WTC11 (cell line): ENCODE measurements at regions not wholly inside any gene's neighbourhood (a gene's known extent, or its start where the extent isn't known, plus 50 kb on each side); places are given as distances from the start of the nearest gene placed in this dataset.

Experiments
- ATAC-seq: fragments of 200-7000 bp; cut with Tn5 transposase; 2 replicates; pipeline ENCODE4 v1.10.0; 2021; ENCODE audit warnings: mild to moderate bottlenecking, moderate library complexity
- CTCF ChIA-PET: fragments of 300-600 bp; sonication (Branson Sonifier 250); formaldehyde crosslinking; loops from one replicate; lab custom pipeline; 2021; ENCODE audit warnings: antibody characterized with exemption; lab: Charles Lee
- POLR2A ChIA-PET: fragments of 350-600 bp; sonication (Branson Sonifier 250); formaldehyde crosslinking; loops from one replicate; lab custom pipeline; 2021; ENCODE audit warnings: antibody characterized with exemption; lab: Charles Lee
- DNase-seq: peaks from one replicate; pipeline ENCODE4 v3.0.0; 2021; ENCODE audit warnings: low spot score
- H3K27ac Mint-ChIP-seq: 2 replicates; pipeline ENCODE4 v1.8.0; 2021; ENCODE audit warnings: mixed read lengths
- H3K27me3 Mint-ChIP-seq: 2 replicates; pipeline ENCODE4 v1.8.0; 2021; ENCODE audit warnings: low read depth, mild to moderate bottlenecking, moderate library complexity, mixed read lengths
- H3K36me3 Mint-ChIP-seq: 2 replicates; pipeline ENCODE4 v1.8.0; 2021; ENCODE audit warnings: mixed read lengths
- H3K4me1 Mint-ChIP-seq: 2 replicates; pipeline ENCODE4 v1.8.0; 2022; ENCODE audit warnings: mixed read lengths
- H3K4me3 Mint-ChIP-seq: 2 replicates; pipeline ENCODE4 v1.8.0; 2021; ENCODE audit warnings: mild to moderate bottlenecking, moderate library complexity, mixed read lengths
- H3K9me3 Mint-ChIP-seq: 2 replicates; pipeline ENCODE4 v1.8.0; 2021; ENCODE audit warnings: mixed read lengths
- ATF1 ChIP-seq: sonication (generic); formaldehyde crosslinking; IDR thresholded peaks from 2 replicates; pipeline ENCODE4 v1.8.1; 2023; ENCODE audit warnings: mild to moderate bottlenecking, moderate library complexity, missing genetic modification reagents
- CREB1 ChIP-seq: sonication (generic); formaldehyde crosslinking; IDR thresholded peaks from 2 replicates; pipeline ENCODE4 v1.8.0; 2023; ENCODE audit warnings: mild to moderate bottlenecking, missing genetic modification reagents
- FOXK1 ChIP-seq: sonication (generic); formaldehyde crosslinking; IDR thresholded peaks from 2 replicates; pipeline ENCODE4 v1.8.0; 2022; ENCODE audit warnings: mild to moderate bottlenecking, moderate library complexity, missing genetic modification reagents
- MYBL2 ChIP-seq: sonication (generic); formaldehyde crosslinking; IDR thresholded peaks from 2 replicates; pipeline ENCODE4 v1.8.1; 2023; ENCODE audit warnings: mild to moderate bottlenecking, moderate library complexity, missing genetic modification reagents
- NFYB ChIP-seq: sonication (generic); formaldehyde crosslinking; conservative IDR thresholded peaks from 2 replicates; pipeline ENCODE4 v1.8.0; 2022; ENCODE audit warnings: low read depth, missing genetic modification reagents
- RORB ChIP-seq: fragments of 250-450 bp; sonication (Bioruptor Pico); IDR thresholded peaks from 2 replicates; pipeline ENCODE4 v1.9.0; 2021; ENCODE audit warnings: mild to moderate bottlenecking
- SMAD3 ChIP-seq: sonication (generic); formaldehyde crosslinking; IDR thresholded peaks from 2 replicates; pipeline ENCODE4 v1.8.0; 2022; ENCODE audit warnings: missing genetic modification reagents, mild to moderate bottlenecking, borderline replicate concordance
- SMAD4 ChIP-seq: sonication (generic); formaldehyde crosslinking; IDR thresholded peaks from 2 replicates; pipeline ENCODE4 v1.8.0; 2022; ENCODE audit warnings: mild to moderate bottlenecking, missing genetic modification reagents
- SP1 ChIP-seq: sonication (generic); formaldehyde crosslinking; conservative IDR thresholded peaks from 2 replicates; pipeline ENCODE4 v1.8.1; 2022; ENCODE audit warnings: missing genetic modification reagents
- TEAD1 ChIP-seq: sonication (generic); formaldehyde crosslinking; IDR thresholded peaks from 2 replicates; pipeline ENCODE4 v1.8.0; 2022; ENCODE audit warnings: mild to moderate bottlenecking, missing genetic modification reagents
- TEAD4 ChIP-seq: sonication (generic); formaldehyde crosslinking; IDR thresholded peaks from 2 replicates; pipeline ENCODE4 v1.8.0; 2022; ENCODE audit warnings: mild to moderate bottlenecking, missing genetic modification reagents
- ZNF416 ChIP-seq: fragments of 250-450 bp; sonication (Bioruptor Pico); IDR thresholded peaks from 2 replicates; pipeline ENCODE4 v1.9.0; 2021; ENCODE audit warnings: mild to moderate bottlenecking, inconsistent platforms
- TF ChIP-seq, protein P1 (sequence below): sonication (generic); formaldehyde crosslinking; IDR thresholded peaks from 2 replicates; pipeline ENCODE4 v1.8.1; 2022; ENCODE audit warnings: low read depth, mild to moderate bottlenecking, moderate library complexity, missing genetic modification reagents, borderline replicate concordance
- TF ChIP-seq, protein P2 (sequence below): sonication (generic); formaldehyde crosslinking; IDR thresholded peaks from 2 replicates; pipeline ENCODE4 v1.8.0; 2022; ENCODE audit warnings: mild to moderate bottlenecking, missing genetic modification reagents
- TF ChIP-seq, protein P3 (sequence below): sonication (generic); formaldehyde crosslinking; IDR thresholded peaks from 2 replicates; pipeline ENCODE4 v1.8.1; 2023; ENCODE audit warnings: mild to moderate bottlenecking, moderate library complexity, missing genetic modification reagents
- TF ChIP-seq, protein P4 (sequence below): fragments of 250-450 bp; sonication (Bioruptor Pico); IDR thresholded peaks from 2 replicates; pipeline ENCODE4 v1.9.0; 2021; ENCODE audit warnings: mild to moderate bottlenecking

DNA sequence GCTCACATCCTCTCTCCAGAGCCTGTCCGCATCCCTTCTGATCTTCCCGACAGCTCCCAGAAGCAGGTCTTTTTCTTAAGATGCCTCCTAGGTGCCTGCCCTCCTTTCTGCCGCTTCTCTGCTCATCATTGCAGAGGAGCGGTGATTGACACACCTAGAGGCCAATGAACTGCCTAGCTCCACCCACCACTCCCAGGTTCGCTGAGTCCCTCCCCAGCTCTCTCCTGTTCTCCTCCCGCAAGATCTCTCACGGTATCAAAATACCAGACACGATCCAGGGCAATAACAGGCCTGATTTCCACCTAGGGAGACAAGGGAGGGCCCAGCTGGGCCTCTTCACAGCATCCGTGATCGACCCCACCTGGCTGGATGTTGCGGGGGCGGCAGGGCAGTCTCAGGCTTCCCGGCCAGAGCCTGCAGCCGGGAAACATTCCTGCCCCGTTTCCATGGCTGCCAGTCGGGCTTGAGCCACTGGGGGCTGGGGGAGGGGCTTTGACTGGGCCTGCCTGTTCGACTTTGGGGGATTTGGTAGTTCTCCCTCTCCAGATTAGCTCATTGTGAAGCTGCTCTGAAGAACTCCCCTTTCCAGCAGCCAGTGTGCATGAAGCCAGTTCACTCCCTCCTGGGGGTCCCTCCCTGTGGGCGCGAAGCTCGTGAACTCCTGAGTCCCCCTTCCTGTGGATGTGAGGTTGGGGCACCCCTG, 373.5 kb downstream of the RPS24 start:
- Mint-ChIP-seq H3K4me1 (peaks cover 13% of the 10 kb centered on the region), H3K4me3 (peak overlapping the region; percentile 82), H3K27ac (peak overlapping the region; percentile 58), H3K36me3 (no peaks in the 10 kb centered on the region), H3K27me3 (peaks cover 23% of the 10 kb centered on the region), H3K9me3 (peaks cover 10% of the 10 kb centered on the region)
- TF ChIP-seq FOXK1 (CRISPR knock-in tag) (0 out of 2 replicates have a peak, but pooled peaks have one; percentile 30), SMAD3 (0 out of 2 replicates have a peak, but pooled peaks have one; percentile 10), TEAD1 (CRISPR knock-in tag) (peak; percentile 76), TEAD4 (CRISPR knock-in tag) (peak; percentile 68; the same call in 1 of the 2 replicates), ATF1 (no peak), NFYB (peak; percentile 72), CREB1 (CRISPR knock-in tag) (no peak), SP1 (CRISPR knock-in tag) (0 out of 2 replicates have a peak, but pooled peaks have one; percentile 33), RORB (no peak), ZNF416 (CRISPR knock-in tag) (no peak)
- TF ChIP-seq, protein P1, sequence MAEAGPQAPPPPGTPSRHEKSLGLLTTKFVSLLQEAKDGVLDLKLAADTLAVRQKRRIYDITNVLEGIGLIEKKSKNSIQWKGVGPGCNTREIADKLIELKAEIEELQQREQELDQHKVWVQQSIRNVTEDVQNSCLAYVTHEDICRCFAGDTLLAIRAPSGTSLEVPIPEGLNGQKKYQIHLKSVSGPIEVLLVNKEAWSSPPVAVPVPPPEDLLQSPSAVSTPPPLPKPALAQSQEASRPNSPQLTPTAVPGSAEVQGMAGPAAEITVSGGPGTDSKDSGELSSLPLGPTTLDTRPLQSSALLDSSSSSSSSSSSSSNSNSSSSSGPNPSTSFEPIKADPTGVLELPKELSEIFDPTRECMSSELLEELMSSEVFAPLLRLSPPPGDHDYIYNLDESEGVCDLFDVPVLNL (CRISPR knock-in tag), result no peak
- TF ChIP-seq, protein P2, sequence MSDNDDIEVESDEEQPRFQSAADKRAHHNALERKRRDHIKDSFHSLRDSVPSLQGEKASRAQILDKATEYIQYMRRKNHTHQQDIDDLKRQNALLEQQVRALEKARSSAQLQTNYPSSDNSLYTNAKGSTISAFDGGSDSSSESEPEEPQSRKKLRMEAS (CRISPR knock-in tag), result peak; percentile 79
- TF ChIP-seq, protein P3, sequence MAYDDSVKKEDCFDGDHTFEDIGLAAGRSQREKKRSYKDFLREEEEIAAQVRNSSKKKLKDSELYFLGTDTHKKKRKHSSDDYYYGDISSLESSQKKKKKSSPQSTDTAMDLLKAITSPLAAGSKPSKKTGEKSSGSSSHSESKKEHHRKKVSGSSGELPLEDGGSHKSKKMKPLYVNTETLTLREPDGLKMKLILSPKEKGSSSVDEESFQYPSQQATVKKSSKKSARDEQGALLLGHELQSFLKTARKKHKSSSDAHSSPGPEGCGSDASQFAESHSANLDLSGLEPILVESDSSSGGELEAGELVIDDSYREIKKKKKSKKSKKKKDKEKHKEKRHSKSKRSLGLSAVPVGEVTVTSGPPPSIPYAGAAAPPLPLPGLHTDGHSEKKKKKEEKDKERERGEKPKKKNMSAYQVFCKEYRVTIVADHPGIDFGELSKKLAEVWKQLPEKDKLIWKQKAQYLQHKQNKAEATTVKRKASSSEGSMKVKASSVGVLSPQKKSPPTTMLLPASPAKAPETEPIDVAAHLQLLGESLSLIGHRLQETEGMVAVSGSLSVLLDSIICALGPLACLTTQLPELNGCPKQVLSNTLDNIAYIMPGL, result 0 out of 2 replicates have a peak, but pooled peaks have one; percentile 26
- TF ChIP-seq, protein P4, sequence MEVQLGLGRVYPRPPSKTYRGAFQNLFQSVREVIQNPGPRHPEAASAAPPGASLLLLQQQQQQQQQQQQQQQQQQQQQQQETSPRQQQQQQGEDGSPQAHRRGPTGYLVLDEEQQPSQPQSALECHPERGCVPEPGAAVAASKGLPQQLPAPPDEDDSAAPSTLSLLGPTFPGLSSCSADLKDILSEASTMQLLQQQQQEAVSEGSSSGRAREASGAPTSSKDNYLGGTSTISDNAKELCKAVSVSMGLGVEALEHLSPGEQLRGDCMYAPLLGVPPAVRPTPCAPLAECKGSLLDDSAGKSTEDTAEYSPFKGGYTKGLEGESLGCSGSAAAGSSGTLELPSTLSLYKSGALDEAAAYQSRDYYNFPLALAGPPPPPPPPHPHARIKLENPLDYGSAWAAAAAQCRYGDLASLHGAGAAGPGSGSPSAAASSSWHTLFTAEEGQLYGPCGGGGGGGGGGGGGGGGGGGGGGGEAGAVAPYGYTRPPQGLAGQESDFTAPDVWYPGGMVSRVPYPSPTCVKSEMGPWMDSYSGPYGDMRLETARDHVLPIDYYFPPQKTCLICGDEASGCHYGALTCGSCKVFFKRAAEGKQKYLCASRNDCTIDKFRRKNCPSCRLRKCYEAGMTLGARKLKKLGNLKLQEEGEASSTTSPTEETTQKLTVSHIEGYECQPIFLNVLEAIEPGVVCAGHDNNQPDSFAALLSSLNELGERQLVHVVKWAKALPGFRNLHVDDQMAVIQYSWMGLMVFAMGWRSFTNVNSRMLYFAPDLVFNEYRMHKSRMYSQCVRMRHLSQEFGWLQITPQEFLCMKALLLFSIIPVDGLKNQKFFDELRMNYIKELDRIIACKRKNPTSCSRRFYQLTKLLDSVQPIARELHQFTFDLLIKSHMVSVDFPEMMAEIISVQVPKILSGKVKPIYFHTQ (CRISPR knock-in tag), result no peak
- POLR2A ChIA-PET, result interaction anchor here (0.9 to 1.2 kb wide), 3 partner anchors 23 to 105 kb away, joined by 3 read pairs; no protein-coding TSS in a partner anchor
- ATAC-seq (peak; percentile 98), DNase-seq (peak; percentile 95)
- CTCF ChIA-PET, result interaction anchor here (0.7 to 2.3 kb wide), 10 partner anchors 11 to 795 kb away, joined by 3 to 12 read pairs (median 4); partner anchors contain the start of gene POLR3A

DNA sequence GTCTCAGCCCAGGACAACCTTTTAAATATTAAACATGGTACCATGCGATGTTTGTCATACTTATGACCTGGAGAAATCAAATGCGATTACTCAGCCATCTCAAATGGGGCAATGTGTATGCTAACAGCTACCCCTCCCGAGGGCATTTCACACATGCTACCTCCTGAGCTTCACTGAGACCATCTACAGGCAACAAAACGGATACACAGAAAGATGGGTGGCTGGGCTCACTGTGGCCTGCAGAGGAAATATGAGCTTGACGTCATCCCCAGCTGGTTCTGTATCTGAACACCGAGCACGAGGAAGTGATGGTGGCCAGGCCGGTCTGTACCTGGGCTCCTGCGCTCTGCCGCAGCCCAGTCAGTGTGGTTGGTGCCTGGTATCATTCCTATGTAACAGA, 374.3 kb downstream of the RPS24 start:
- ChIA-PET POLR2A (interaction anchor here (1.2 kb wide), 2 partner anchors 49 to 106 kb away, joined by 3 read pairs; no protein-coding TSS in a partner anchor), CTCF (interaction anchor here (1.0 to 2.3 kb wide), 7 partner anchors 10 to 361 kb away, joined by 3 to 12 read pairs (median 5); no protein-coding TSS in a partner anchor)
- TF ChIP-seq RORB (no peak), SMAD4 (CRISPR knock-in tag) (no peak), MYBL2 (no peak), FOXK1 (CRISPR knock-in tag) (no peak)
- H3K27me3 Mint-ChIP-seq, result peaks cover 23% of the 10 kb centered on the region
- DNase-seq (no peak), ATAC-seq (no peak)
- peak overlapping the region; percentile 82; the same call in 1 of the 2 replicates for H3K4me3 Mint-ChIP-seq
- peaks cover 10% of the 10 kb centered on the region for H3K9me3 Mint-ChIP-seq
- peaks cover 18% of the 10 kb centered on the region for H3K4me1 Mint-ChIP-seq
- no peak overlapping the region for H3K27ac Mint-ChIP-seq
- no peaks in the 10 kb centered on the region for H3K36me3 Mint-ChIP-seq
